ENCODE measurements at regions not wholly inside any gene's neighbourhood (a gene's known extent, or its start where the extent isn't known, plus 50 kb on each side); places are given as distances from the start of the nearest gene placed in this dataset.

- no peak overlapping the region for H3K27ac ChIP-seq
- TF ChIP-seq CTCF (conservative IDR thresholded peaks at IDR 0.05) (no peak), ZFX (IDR thresholded peaks at IDR 0.05) (no peak)
Measured at GRCh38 chr20:50267041-50267865, 76.6 kb downstream of the CEBPB start.

GRCh38 chr20:50267866-50268219 is 77.2 kb downstream of the CEBPB start:
- TF ChIP-seq CTCF (conservative IDR thresholded peaks at IDR 0.05) (no peak), ZFX (IDR thresholded peaks at IDR 0.05) (no peak)
- H3K27ac ChIP-seq: no peak overlapping the region

- H3K27ac ChIP-seq: no peak overlapping the region
- TF ChIP-seq CTCF (conservative IDR thresholded peaks at IDR 0.05) (no peak), ZFX (IDR thresholded peaks at IDR 0.05) (no peak)
Measured at GRCh38 chr20:50269091-50270033, 78.7 kb downstream of the CEBPB start.

GRCh38 chr20:50270034-50270395 is 79.4 kb downstream of the CEBPB start:
- no peak overlapping the region for H3K27ac ChIP-seq
- no peak for TF ChIP-seq ZFX (IDR thresholded peaks at IDR 0.05)
- TF ChIP-seq CTCF (conservative IDR thresholded peaks at IDR 0.05): no peak

- H3K27ac ChIP-seq: no peak overlapping the region
- TF ChIP-seq ZFX (IDR thresholded peaks at IDR 0.05): no peak
- no peak for TF ChIP-seq CTCF (conservative IDR thresholded peaks at IDR 0.05)
Measured at GRCh38 chr20:50270569-50270968, 79.9 kb downstream of the CEBPB start.

GRCh38 chr20:50271176-50271575 is 80.5 kb downstream of the CEBPB start:
- H3K27ac ChIP-seq: no peak overlapping the region
- no peak for TF ChIP-seq CTCF (conservative IDR thresholded peaks at IDR 0.05)
- TF ChIP-seq ZFX (IDR thresholded peaks at IDR 0.05): no peak

- no peak overlapping the region for H3K27ac ChIP-seq
- TF ChIP-seq ZFX (IDR thresholded peaks at IDR 0.05) (no peak), CTCF (conservative IDR thresholded peaks at IDR 0.05) (no peak)
Measured at GRCh38 chr20:50271612-50272011, 81.0 kb downstream of the CEBPB start.
